ENCODE measurements at regions not wholly inside any gene's neighbourhood (a gene's known extent, or its start where the extent isn't known, plus 50 kb on each side); places are given as distances from the start of the nearest gene placed in this dataset.

DNA sequence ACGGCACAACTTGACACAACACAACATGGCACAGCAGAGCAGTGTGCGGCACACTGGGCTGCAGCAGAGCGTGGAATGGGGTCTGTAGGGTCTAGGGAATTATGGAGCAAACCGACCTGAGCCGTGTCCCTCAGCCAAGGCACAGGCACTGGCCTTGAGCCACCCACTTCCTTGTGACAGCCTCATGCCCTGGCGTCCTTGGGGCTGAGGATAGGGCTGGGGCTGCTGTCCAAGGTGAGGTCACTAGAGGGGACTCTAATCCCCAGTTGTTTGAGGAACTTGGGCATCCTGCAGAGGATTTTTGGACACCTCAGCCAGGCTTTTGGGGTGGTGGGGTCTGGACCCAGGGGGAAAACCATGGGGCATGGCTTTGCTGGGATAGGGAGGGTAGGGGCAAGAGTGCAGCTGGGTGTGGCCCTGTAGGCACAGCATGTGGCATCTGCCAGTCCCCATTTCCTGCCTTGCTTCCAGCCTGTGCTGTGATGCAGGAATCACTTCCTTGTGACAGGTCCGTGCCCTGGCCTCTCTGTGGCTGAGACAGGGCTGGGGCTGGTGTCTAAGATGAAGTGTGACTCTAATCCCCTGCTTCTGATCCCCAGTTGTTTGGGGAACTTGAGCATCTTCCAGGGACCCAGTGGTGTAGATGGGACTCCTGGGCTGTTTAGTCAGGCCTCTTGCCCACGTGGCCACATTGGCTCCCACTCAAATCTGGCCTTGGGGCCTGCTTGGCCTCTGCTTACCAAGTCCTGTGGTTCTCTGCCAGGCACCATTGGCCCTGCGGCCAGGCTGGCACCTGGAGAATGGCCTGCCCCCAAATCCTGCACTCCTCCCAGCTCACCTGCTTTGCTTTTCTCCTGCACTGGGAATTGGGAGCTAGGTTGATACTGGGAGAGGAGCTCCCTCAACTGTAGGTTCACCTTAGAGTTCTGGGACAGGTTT is 78.5 kb downstream of the SCGB2B2 start:
- Histone ChIP-seq H3K36me3 (replicated peaks in 1 of 2; ENCODE audit: control insufficient read depth in 1 of 2, insufficient read depth in 2 of 2, low read length in 1 of 2) (no peaks in the 10 kb centered on the region), H3K27ac (ENCODE audit: low read depth in 2 of 2, low read length in 1 of 2) (no peak overlapping the region), H3F3A (replicated peaks; ENCODE audit: insufficient read depth) (no peaks in the 10 kb centered on the region), H3K9ac (no peak overlapping the region), H3K79me2 (ENCODE audit: insufficient read depth) (no peaks in the 10 kb centered on the region), H3K4me2 (no peak overlapping the region), H4K20me1 (ENCODE audit: insufficient read depth) (no peaks in the 10 kb centered on the region), H3K27me3 (ENCODE audit: insufficient read depth) (no peaks in the 10 kb centered on the region), H3K4me3 (ENCODE audit: low read depth in 2 of 2, low read length in 1 of 2) (no peak overlapping the region), H2AFZ (ENCODE audit: low read depth) (no peak overlapping the region), H3K9me2 (no peaks in the 10 kb centered on the region), H3K9me3 (no peaks in the 10 kb centered on the region), H3K4me1 (ENCODE audit: control insufficient read depth in 1 of 2, insufficient read depth in 2 of 2, low read depth in 1 of 2, low read length in 1 of 2) (no peaks in the 10 kb centered on the region; a peak in 1 of 4 replicates)
- no peak for TF ChIP-seq FOXM1 (IDR thresholded peaks at IDR 0.05; ENCODE audit: low read depth)
- TF ChIP-seq CHD2 (IDR thresholded peaks at IDR 0.05; ENCODE audit: low read length, partially characterized antibody), result no peak
- TF ChIP-seq MEF2A (IDR thresholded peaks at IDR 0.05; ENCODE audit: borderline replicate concordance, low read depth), result no peak
- no peak for TF ChIP-seq SIN3A (IDR thresholded peaks at IDR 0.05; ENCODE audit: borderline replicate concordance, low read depth, low read length)
- TF ChIP-seq EP300 (IDR thresholded peaks at IDR 0.05; ENCODE audit: borderline replicate concordance in 1 of 2, low read depth in 1 of 2, low read length in 1 of 2), result no peak
- TF ChIP-seq RFX5 (IDR thresholded peaks at IDR 0.05; ENCODE audit: low read length), result no peak
- no peak for TF ChIP-seq JUND (IDR thresholded peaks at IDR 0.05)
- no peak for DNase-seq
- CTCF ChIA-PET, result no interaction called here
- WGBS (ENCODE audit: low lambda C conversion rate), result 33% methylated on average over 9 of the region's 9 CpGs
- POLR2A ChIA-PET, result no interaction called here

DNA sequence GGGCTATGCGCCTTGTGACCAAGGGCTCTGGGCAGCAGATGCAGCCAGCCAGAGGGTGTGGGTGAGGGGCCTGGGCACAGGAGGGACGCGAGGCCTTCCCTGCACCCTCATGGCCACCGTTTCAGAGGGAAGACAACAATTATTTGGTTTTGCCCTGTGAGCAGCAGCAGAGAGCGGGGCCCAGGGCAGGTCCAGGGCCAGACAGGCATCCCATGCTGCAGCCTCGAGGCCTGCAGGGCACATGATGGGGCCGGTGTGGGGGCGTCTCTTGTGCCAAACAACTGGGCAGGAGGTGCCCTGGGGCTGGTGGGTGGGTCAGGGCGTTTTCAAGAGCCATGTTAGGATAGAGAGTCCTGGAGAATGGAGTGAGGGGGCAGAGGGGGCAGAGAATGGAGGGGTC is 79.4 kb downstream of the SCGB2B2 start:
- ChIA-PET CTCF (no interaction called here), POLR2A (no interaction called here)
- Histone ChIP-seq H3K79me2 (ENCODE audit: insufficient read depth) (no peaks in the 10 kb centered on the region), H3F3A (replicated peaks; ENCODE audit: insufficient read depth) (no peaks in the 10 kb centered on the region), H3K27ac (ENCODE audit: low read depth in 2 of 2, low read length in 1 of 2) (no peak overlapping the region), H2AFZ (ENCODE audit: low read depth) (no peak overlapping the region), H3K4me1 (ENCODE audit: control insufficient read depth in 1 of 2, insufficient read depth in 2 of 2, low read depth in 1 of 2, low read length in 1 of 2) (no peaks in the 10 kb centered on the region; a peak in 1 of 4 replicates), H3K4me2 (no peak overlapping the region), H3K9me2 (no peaks in the 10 kb centered on the region), H3K4me3 (ENCODE audit: low read depth in 2 of 2, low read length in 1 of 2) (no peak overlapping the region), H4K20me1 (ENCODE audit: insufficient read depth) (no peaks in the 10 kb centered on the region), H3K27me3 (ENCODE audit: insufficient read depth) (no peaks in the 10 kb centered on the region), H3K9ac (no peak overlapping the region), H3K9me3 (no peaks in the 10 kb centered on the region), H3K36me3 (replicated peaks in 1 of 2; ENCODE audit: control insufficient read depth in 1 of 2, insufficient read depth in 2 of 2, low read length in 1 of 2) (no peaks in the 10 kb centered on the region)
- no peak for TF ChIP-seq MEF2A (IDR thresholded peaks at IDR 0.05; ENCODE audit: borderline replicate concordance, low read depth)
- TF ChIP-seq GATA2 (CRISPR knock-in tag; IDR thresholded peaks at IDR 0.05), result no peak
- TF ChIP-seq, protein P1, sequence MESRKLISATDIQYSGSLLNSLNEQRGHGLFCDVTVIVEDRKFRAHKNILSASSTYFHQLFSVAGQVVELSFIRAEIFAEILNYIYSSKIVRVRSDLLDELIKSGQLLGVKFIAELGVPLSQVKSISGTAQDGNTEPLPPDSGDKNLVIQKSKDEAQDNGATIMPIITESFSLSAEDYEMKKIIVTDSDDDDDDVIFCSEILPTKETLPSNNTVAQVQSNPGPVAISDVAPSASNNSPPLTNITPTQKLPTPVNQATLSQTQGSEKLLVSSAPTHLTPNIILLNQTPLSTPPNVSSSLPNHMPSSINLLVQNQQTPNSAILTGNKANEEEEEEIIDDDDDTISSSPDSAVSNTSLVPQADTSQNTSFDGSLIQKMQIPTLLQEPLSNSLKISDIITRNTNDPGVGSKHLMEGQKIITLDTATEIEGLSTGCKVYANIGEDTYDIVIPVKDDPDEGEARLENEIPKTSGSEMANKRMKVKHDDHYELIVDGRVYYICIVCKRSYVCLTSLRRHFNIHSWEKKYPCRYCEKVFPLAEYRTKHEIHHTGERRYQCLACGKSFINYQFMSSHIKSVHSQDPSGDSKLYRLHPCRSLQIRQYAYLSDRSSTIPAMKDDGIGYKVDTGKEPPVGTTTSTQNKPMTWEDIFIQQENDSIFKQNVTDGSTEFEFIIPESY (IDR thresholded peaks at IDR 0.05; ENCODE audit: borderline replicate concordance, low read depth), result no peak
- TF ChIP-seq RCOR1 (IDR thresholded peaks at IDR 0.05; ENCODE audit: low read length), result no peak
- no peak for TF ChIP-seq SIN3A (IDR thresholded peaks at IDR 0.05; ENCODE audit: borderline replicate concordance, low read depth, low read length)
- 26% methylated on average over 4 of the region's 9 CpGs for WGBS (ENCODE audit: low lambda C conversion rate)
- no peak for DNase-seq
